ENCODE measurements at regions not wholly inside any gene's neighbourhood (a gene's known extent, or its start where the extent isn't known, plus 50 kb on each side); places are given as distances from the start of the nearest gene placed in this dataset.

DNA sequence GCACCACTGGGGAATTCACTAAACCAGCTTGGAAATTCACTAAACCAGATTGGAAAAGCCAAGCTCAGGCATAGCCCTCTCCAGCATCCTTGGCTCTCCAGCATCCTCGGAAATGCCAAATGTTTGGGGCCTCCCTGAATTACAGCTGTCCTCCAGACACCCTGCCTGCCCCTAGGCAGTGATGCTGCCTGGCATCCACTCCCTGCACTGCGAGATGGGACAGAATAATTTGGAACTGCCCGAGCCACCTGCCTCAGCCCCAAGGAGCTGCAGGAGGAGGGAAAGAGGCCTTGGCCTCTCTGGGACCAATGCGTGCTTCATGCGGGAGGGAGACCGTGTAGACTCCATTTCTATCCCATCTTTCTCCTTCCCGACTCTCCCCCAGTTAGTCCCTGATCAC is 64.3 kb downstream of the INSIG1 start:
- no peak for TF ChIP-seq IRF2 (CRISPR knock-in tag; IDR thresholded peaks at IDR 0.05)
- TF ChIP-seq ZNF282 (IDR thresholded peaks at IDR 0.05; ENCODE audit: partially characterized antibody) = no peak
- no peak for TF ChIP-seq TBP (CRISPR knock-in tag; IDR thresholded peaks at IDR 0.05)
- no peak for TF ChIP-seq EZH2 (conservative IDR thresholded peaks at IDR 0.05; ENCODE audit: low read depth, low read length)
- TF ChIP-seq HOXA7 (CRISPR knock-in tag; IDR thresholded peaks at IDR 0.05) = no peak
- TF ChIP-seq DNMT1 (CRISPR knock-in tag; IDR thresholded peaks at IDR 0.05) = no peak
